HUES6 (cell line): ENCODE measurements at regions not wholly inside any gene's neighbourhood (a gene's known extent, or its start where the extent isn't known, plus 50 kb on each side); places are given as distances from the start of the nearest gene placed in this dataset.
"Not testable (repeated sequence)": the region's sequence is repeated elsewhere in the genome, so short reads cannot be mapped to it uniquely, and the experiment has no call there.

ENCODE experiments used
- H3K27ac ChIP-seq: 2 replicates; pipeline ENCODE4 v1.7.0; 2013; ENCODE audit warnings: low read depth, mild to moderate bottlenecking, low read length, inconsistent platforms
- H3K27me3 ChIP-seq: 2 replicates; pipeline ENCODE4 v1.6.1; 2013; ENCODE audit warnings: low read length; ENCODE audit not compliant: control insufficient read depth, insufficient read depth
- H3K36me3 ChIP-seq: 2 replicates; pipeline ENCODE4 v1.6.1; 2013; ENCODE audit warnings: low read length; ENCODE audit not compliant: control insufficient read depth, insufficient read depth
- H3K4me1 ChIP-seq: 2 replicates; pipeline ENCODE4 v1.6.1; 2013; ENCODE audit warnings: low read length; ENCODE audit not compliant: control insufficient read depth, insufficient read depth
- H3K4me3 ChIP-seq: 2 replicates; pipeline ENCODE4 v1.5.1; 2013; ENCODE audit warnings: low read depth, low read length
- H3K9ac ChIP-seq: one replicate; pipeline ENCODE4 v1.6.1; 2013; ENCODE audit warnings: mild to moderate bottlenecking, low read length
- H3K9me3 ChIP-seq: 2 replicates; pipeline ENCODE4 v1.6.1; 2013; ENCODE audit warnings: low read depth, low read length; ENCODE audit not compliant: control insufficient read depth, insufficient read depth

- Histone ChIP-seq H3K36me3 (no peaks in the 10 kb centered on the region), H3K4me1 (no peaks in the 10 kb centered on the region), H3K4me3 (no peak overlapping the region), H3K9me3 (no peaks in the 10 kb centered on the region), H3K9ac (no peak overlapping the region), H3K27me3 (no peaks in the 10 kb centered on the region), H3K27ac (no peak overlapping the region)
Observed at GRCh38 chr18:67417864-67418523, 98.5 kb downstream of the DSEL start.

- no peak overlapping the region for H3K4me3 ChIP-seq
- no peak overlapping the region for H3K9ac ChIP-seq
- H3K27me3 ChIP-seq: no peaks in the 10 kb centered on the region
- H3K9me3 ChIP-seq: no peaks in the 10 kb centered on the region
- no peak overlapping the region for H3K27ac ChIP-seq
- no peaks in the 10 kb centered on the region for H3K36me3 ChIP-seq
- no peaks in the 10 kb centered on the region for H3K4me1 ChIP-seq
Observed at GRCh38 chr18:67411116-67411515, 105.4 kb downstream of the DSEL start.

GRCh38 chr18:67410075-67411070 lies 106.1 kb downstream of the DSEL start:
- no peak overlapping the region for H3K27ac ChIP-seq

GRCh38 chr18:67408240-67408639 lies 108.3 kb downstream of the DSEL start:
- no peaks in the 10 kb centered on the region for H3K36me3 ChIP-seq
- H3K27ac ChIP-seq: no peak overlapping the region
- no peaks in the 10 kb centered on the region for H3K4me1 ChIP-seq
- no peak overlapping the region for H3K9ac ChIP-seq
- H3K27me3 ChIP-seq: no peaks in the 10 kb centered on the region
- no peaks in the 10 kb centered on the region for H3K9me3 ChIP-seq
- no peak overlapping the region for H3K4me3 ChIP-seq

More at GRCh38 chr18:67410075-67411070, 106.1 kb downstream of the DSEL start:
- Histone ChIP-seq H3K9ac (no peak overlapping the region), H3K27me3 (no peaks in the 10 kb centered on the region), H3K36me3 (no peaks in the 10 kb centered on the region), H3K9me3 (no peaks in the 10 kb centered on the region), H3K4me1 (no peaks in the 10 kb centered on the region), H3K4me3 (no peak overlapping the region)

GRCh38 chr18:67406714-67407113 lies 109.8 kb downstream of the DSEL start:
- Histone ChIP-seq H3K4me1 (no peaks in the 10 kb centered on the region), H3K9ac (no peak overlapping the region), H3K36me3 (no peaks in the 10 kb centered on the region), H3K9me3 (no peaks in the 10 kb centered on the region), H3K27ac (no peak overlapping the region), H3K4me3 (no peak overlapping the region), H3K27me3 (no peaks in the 10 kb centered on the region)

GRCh38 chr18:67402543-67402942 lies 114.0 kb downstream of the DSEL start:
- Histone ChIP-seq H3K27me3 (no peaks in the 10 kb centered on the region), H3K9ac (no peak overlapping the region), H3K27ac (no peak overlapping the region), H3K4me1 (no peaks in the 10 kb centered on the region), H3K4me3 (no peak overlapping the region), H3K36me3 (no peaks in the 10 kb centered on the region), H3K9me3 (no peaks in the 10 kb centered on the region)

- Histone ChIP-seq H3K9me3 (no peaks in the 10 kb centered on the region), H3K27ac (no peak overlapping the region), H3K36me3 (no peaks in the 10 kb centered on the region), H3K27me3 (no peaks in the 10 kb centered on the region), H3K4me3 (no peak overlapping the region), H3K4me1 (no peaks in the 10 kb centered on the region), H3K9ac (no peak overlapping the region)
Observed at GRCh38 chr18:67400502-67401117, 115.9 kb downstream of the DSEL start.

- Histone ChIP-seq H3K9me3 (no peaks in the 10 kb centered on the region), H3K27me3 (no peaks in the 10 kb centered on the region), H3K9ac (no peak overlapping the region), H3K27ac (no peak overlapping the region), H3K36me3 (no peaks in the 10 kb centered on the region), H3K4me1 (no peaks in the 10 kb centered on the region; the same call in 1 of the 2 replicates), H3K4me3 (no peak overlapping the region)
Observed at GRCh38 chr18:67386032-67386431, 130.5 kb downstream of the DSEL start.

GRCh38 chr18:67385455-67385854 lies 131.1 kb downstream of the DSEL start:
- H3K4me1 ChIP-seq: no peaks in the 10 kb centered on the region; the same call in 1 of the 2 replicates
- H3K27ac ChIP-seq: no peak overlapping the region
- H3K27me3 ChIP-seq: no peaks in the 10 kb centered on the region
- no peak overlapping the region for H3K4me3 ChIP-seq
- H3K9me3 ChIP-seq: no peaks in the 10 kb centered on the region
- H3K9ac ChIP-seq: no peak overlapping the region
- H3K36me3 ChIP-seq: no peaks in the 10 kb centered on the region

GRCh38 chr18:67384057-67384456 lies 132.5 kb downstream of the DSEL start:
- H3K27me3 ChIP-seq, H3K9ac ChIP-seq, H3K27ac ChIP-seq, H3K4me1 ChIP-seq, H3K36me3 ChIP-seq, H3K4me3 ChIP-seq, H3K9me3 ChIP-seq: not testable (repeated sequence)
